Fibroblast of villous mesenchyme (primary cell): ENCODE measurements at regions not wholly inside any gene's neighbourhood (a gene's known extent, or its start where the extent isn't known, plus 50 kb on each side); places are given as distances from the start of the nearest gene placed in this dataset.
A peak's percentile ranks its signal among the peaks of the same experiment; 100 is the strongest.

Source experiments
- DNase-seq: peaks from one replicate; pipeline ENCODE4 v3.0.0-alpha.2; 2010; ENCODE audit warnings: low read depth
- H3K4me3 ChIP-seq: 2 replicates; pipeline ENCODE4 v1.5.1; 2011; ENCODE audit warnings: low read depth, mild to moderate bottlenecking, low read length
- CTCF ChIP-seq: IDR thresholded peaks from 2 replicates; pipeline ENCODE4 v1.5.1; 2012; ENCODE audit warnings: low read depth, mild to moderate bottlenecking, low read length; ENCODE audit not compliant: insufficient read depth

GRCh38 chr2:83587309-83587708 lies 871.8 kb downstream of the SUCLG1 start:
- no peak overlapping the region for H3K4me3 ChIP-seq
- no peak for DNase-seq
- no peak for TF ChIP-seq CTCF

GRCh38 chr2:83585250-83585649 lies 873.8 kb downstream of the SUCLG1 start:
- no peak for DNase-seq
- TF ChIP-seq CTCF = no peak
- no peak overlapping the region for H3K4me3 ChIP-seq

GRCh38 chr2:83584672-83585071 lies 874.4 kb downstream of the SUCLG1 start:
- TF ChIP-seq CTCF = no peak
- no peak overlapping the region for H3K4me3 ChIP-seq
- DNase-seq = peak; percentile 36

GRCh38 chr2:83582589-83582988 lies 876.5 kb downstream of the SUCLG1 start:
- TF ChIP-seq CTCF = no peak
- H3K4me3 ChIP-seq = no peak overlapping the region
- DNase-seq = no peak

- no peak overlapping the region for H3K4me3 ChIP-seq
- no peak for TF ChIP-seq CTCF
- DNase-seq = no peak
Observed at GRCh38 chr2:83579507-83579906, 879.6 kb downstream of the SUCLG1 start.

GRCh38 chr2:83578405-83578804 lies 880.7 kb downstream of the SUCLG1 start:
- no peak overlapping the region for H3K4me3 ChIP-seq
- no peak for DNase-seq
- no peak for TF ChIP-seq CTCF

- DNase-seq = no peak
- H3K4me3 ChIP-seq = no peak overlapping the region
- no peak for TF ChIP-seq CTCF
Observed at GRCh38 chr2:83574614-83575013, 884.5 kb downstream of the SUCLG1 start.
